ENCODE measurements at regions not wholly inside any gene's neighbourhood (a gene's known extent, or its start where the extent isn't known, plus 50 kb on each side); places are given as distances from the start of the nearest gene placed in this dataset.
A peak's percentile ranks its signal among the peaks of the same experiment; 100 is the strongest.

DNA sequence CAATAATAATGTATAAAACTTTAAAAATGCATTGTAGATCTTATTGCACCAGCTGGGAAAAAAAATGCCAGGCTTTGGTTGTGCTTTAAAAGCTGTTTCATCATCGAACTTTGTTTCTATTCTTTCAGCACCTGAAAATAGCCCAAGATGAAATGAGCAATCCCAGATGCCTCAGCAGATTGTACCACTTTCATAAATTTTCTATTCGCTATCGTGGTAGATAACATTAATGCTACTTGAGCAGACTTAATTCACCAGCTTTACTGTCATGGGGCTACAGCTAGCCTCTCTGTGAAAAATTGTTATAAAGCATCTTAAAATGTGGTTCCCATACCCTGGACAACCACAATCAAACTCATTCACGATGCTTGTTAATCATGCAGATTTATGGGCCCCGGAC, 599.6 kb upstream of the HS3ST1 start:
- H4K20me1 ChIP-seq (replicated peaks; ENCODE audit: insufficient read depth) = no peaks in the 10 kb centered on the region
- H3K36me3 ChIP-seq (ENCODE audit: insufficient read depth) = no peaks in the 10 kb centered on the region
- no peaks in the 10 kb centered on the region for H3K27me3 ChIP-seq (ENCODE audit: insufficient read depth)
- H3K4me3 ChIP-seq = no peak overlapping the region
- H3K4me1 Mint-ChIP-seq = no peaks in the 10 kb centered on the region
- no peak overlapping the region for H3K27ac ChIP-seq (ENCODE audit: low read depth)
- no peak overlapping the region for H3K27ac Mint-ChIP-seq
- H2AFZ ChIP-seq = peak overlapping the region; percentile 24; the same call in 1 of the 2 replicates
- ATAC-seq (no peak), DNase-seq (ENCODE audit: low spot score) (no peak)
- no peak overlapping the region for H3K4me3 Mint-ChIP-seq
- H3K9me2 ChIP-seq (ENCODE audit: insufficient read depth) = peaks cover 8% of the 10 kb centered on the region; the same call in 1 of the 2 replicates
- H3K79me2 ChIP-seq (replicated peaks; ENCODE audit: insufficient read depth) = no peaks in the 10 kb centered on the region
- no peaks in the 10 kb centered on the region for H3K4me1 ChIP-seq (ENCODE audit: insufficient read depth)
- no peaks in the 10 kb centered on the region; the same call in 2 of the 3 replicates for H3K36me3 Mint-ChIP-seq (ENCODE audit: low read depth)
- no peaks in the 10 kb centered on the region for H3K27me3 Mint-ChIP-seq (ENCODE audit: insufficient read depth, low read depth, poor library complexity)
- TF ChIP-seq ZNF331 (CRISPR knock-in tag; IDR thresholded peaks at IDR 0.05; ENCODE audit: low read depth) (no peak), ZNF114 (CRISPR knock-in tag; IDR thresholded peaks at IDR 0.05) (no peak), POLR2AphosphoS5 (IDR thresholded peaks at IDR 0.05; ENCODE audit: low read depth) (no peak)
- TF ChIP-seq, protein P1, sequence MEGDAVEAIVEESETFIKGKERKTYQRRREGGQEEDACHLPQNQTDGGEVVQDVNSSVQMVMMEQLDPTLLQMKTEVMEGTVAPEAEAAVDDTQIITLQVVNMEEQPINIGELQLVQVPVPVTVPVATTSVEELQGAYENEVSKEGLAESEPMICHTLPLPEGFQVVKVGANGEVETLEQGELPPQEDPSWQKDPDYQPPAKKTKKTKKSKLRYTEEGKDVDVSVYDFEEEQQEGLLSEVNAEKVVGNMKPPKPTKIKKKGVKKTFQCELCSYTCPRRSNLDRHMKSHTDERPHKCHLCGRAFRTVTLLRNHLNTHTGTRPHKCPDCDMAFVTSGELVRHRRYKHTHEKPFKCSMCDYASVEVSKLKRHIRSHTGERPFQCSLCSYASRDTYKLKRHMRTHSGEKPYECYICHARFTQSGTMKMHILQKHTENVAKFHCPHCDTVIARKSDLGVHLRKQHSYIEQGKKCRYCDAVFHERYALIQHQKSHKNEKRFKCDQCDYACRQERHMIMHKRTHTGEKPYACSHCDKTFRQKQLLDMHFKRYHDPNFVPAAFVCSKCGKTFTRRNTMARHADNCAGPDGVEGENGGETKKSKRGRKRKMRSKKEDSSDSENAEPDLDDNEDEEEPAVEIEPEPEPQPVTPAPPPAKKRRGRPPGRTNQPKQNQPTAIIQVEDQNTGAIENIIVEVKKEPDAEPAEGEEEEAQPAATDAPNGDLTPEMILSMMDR (conservative IDR thresholded peaks at IDR 0.05; ENCODE audit: low read depth in 2 of 2) = no peak
- TF ChIP-seq, protein P2, sequence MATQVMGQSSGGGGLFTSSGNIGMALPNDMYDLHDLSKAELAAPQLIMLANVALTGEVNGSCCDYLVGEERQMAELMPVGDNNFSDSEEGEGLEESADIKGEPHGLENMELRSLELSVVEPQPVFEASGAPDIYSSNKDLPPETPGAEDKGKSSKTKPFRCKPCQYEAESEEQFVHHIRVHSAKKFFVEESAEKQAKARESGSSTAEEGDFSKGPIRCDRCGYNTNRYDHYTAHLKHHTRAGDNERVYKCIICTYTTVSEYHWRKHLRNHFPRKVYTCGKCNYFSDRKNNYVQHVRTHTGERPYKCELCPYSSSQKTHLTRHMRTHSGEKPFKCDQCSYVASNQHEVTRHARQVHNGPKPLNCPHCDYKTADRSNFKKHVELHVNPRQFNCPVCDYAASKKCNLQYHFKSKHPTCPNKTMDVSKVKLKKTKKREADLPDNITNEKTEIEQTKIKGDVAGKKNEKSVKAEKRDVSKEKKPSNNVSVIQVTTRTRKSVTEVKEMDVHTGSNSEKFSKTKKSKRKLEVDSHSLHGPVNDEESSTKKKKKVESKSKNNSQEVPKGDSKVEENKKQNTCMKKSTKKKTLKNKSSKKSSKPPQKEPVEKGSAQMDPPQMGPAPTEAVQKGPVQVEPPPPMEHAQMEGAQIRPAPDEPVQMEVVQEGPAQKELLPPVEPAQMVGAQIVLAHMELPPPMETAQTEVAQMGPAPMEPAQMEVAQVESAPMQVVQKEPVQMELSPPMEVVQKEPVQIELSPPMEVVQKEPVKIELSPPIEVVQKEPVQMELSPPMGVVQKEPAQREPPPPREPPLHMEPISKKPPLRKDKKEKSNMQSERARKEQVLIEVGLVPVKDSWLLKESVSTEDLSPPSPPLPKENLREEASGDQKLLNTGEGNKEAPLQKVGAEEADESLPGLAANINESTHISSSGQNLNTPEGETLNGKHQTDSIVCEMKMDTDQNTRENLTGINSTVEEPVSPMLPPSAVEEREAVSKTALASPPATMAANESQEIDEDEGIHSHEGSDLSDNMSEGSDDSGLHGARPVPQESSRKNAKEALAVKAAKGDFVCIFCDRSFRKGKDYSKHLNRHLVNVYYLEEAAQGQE (IDR thresholded peaks at IDR 0.05; ENCODE audit: unreplicated experiment) = no peak
- no peak overlapping the region for H3K4me2 ChIP-seq
- no peaks in the 10 kb centered on the region for H3F3A ChIP-seq (replicated peaks; ENCODE audit: low read depth)
- no peaks in the 10 kb centered on the region; the same call in 2 of the 3 replicates for H3K9me3 Mint-ChIP-seq

DNA sequence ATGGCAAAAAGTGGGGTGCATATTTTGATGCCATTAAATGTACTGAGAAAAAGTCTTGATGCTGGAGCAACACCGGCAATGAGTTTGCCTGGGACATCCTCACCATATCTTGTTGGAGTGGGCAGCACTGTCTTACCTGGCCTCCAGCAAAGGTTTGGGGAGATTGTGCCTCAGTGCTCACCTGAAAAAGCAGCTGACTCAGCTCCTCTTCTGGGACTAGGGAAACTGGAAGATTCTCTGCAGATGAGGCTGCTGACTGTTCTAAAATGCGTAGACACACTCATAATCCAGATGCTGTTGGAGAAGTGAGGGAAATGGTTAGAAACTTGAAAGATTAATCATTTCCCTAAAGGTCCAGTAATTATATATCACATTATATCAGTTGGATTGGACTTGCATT, 593.7 kb upstream of the HS3ST1 start:
- Histone ChIP-seq H3F3A (replicated peaks; ENCODE audit: low read depth) (no peaks in the 10 kb centered on the region), H3K27me3 (ENCODE audit: insufficient read depth) (no peaks in the 10 kb centered on the region), H3K27ac (ENCODE audit: low read depth) (no peak overlapping the region), H3K79me2 (replicated peaks; ENCODE audit: insufficient read depth) (no peaks in the 10 kb centered on the region), H2AFZ (no peak overlapping the region; the same call in 1 of the 2 replicates), H3K4me2 (no peak overlapping the region), H3K4me1 (ENCODE audit: insufficient read depth) (no peaks in the 10 kb centered on the region), H3K4me3 (no peak overlapping the region), H4K20me1 (replicated peaks; ENCODE audit: insufficient read depth) (no peaks in the 10 kb centered on the region), H3K36me3 (ENCODE audit: insufficient read depth) (no peaks in the 10 kb centered on the region), H3K9me2 (ENCODE audit: insufficient read depth) (peaks cover 5% of the 10 kb centered on the region; the same call in 1 of the 2 replicates)
- no peak overlapping the region for H3K27ac Mint-ChIP-seq
- no peak for ATAC-seq
- peaks cover 5% of the 10 kb centered on the region; the same call in 2 of the 3 replicates for H3K9me3 Mint-ChIP-seq
- no peak overlapping the region for H3K4me3 Mint-ChIP-seq
- H3K27me3 Mint-ChIP-seq (ENCODE audit: insufficient read depth, low read depth, poor library complexity) = no peaks in the 10 kb centered on the region
- no peak for DNase-seq (ENCODE audit: low spot score)
- H3K36me3 Mint-ChIP-seq (ENCODE audit: low read depth) = no peaks in the 10 kb centered on the region; the same call in 2 of the 3 replicates
- no peaks in the 10 kb centered on the region for H3K4me1 Mint-ChIP-seq
- TF ChIP-seq EZH2phosphoT487 (IDR thresholded peaks at IDR 0.05; ENCODE audit: unreplicated experiment) (no peak), ZNF114 (CRISPR knock-in tag; IDR thresholded peaks at IDR 0.05) (no peak), POLR2AphosphoS5 (IDR thresholded peaks at IDR 0.05; ENCODE audit: low read depth) (no peak), STAT1 (IDR thresholded peaks at IDR 0.05; ENCODE audit: unreplicated experiment) (no peak), JUNB (IDR thresholded peaks at IDR 0.05; ENCODE audit: unreplicated experiment) (no peak), EZH2 (IDR thresholded peaks at IDR 0.05; ENCODE audit: low read depth, unreplicated experiment) (no peak), CREB1 (CRISPR knock-in tag; IDR thresholded peaks at IDR 0.05; ENCODE audit: low read depth) (no peak), NANOG (IDR thresholded peaks at IDR 0.05; ENCODE audit: borderline replicate concordance) (no peak)
- TF ChIP-seq, protein P1 (conservative IDR thresholded peaks at IDR 0.05; ENCODE audit: low read depth in 2 of 2) = no peak
- TF ChIP-seq, protein P2 (IDR thresholded peaks at IDR 0.05; ENCODE audit: unreplicated experiment) = no peak
